Brain microvascular endothelial cell (primary cell): ENCODE measurements at regions not wholly inside any gene's neighbourhood (a gene's known extent, or its start where the extent isn't known, plus 50 kb on each side); places are given as distances from the start of the nearest gene placed in this dataset.
A peak's percentile ranks its signal among the peaks of the same experiment; 100 is the strongest.

Source experiments
- DNase-seq: peaks from one replicate; pipeline ENCODE4 v3.0.0-alpha.2; 2020
- H3K27ac ChIP-seq: fragments of 250-450 bp; sonication (Bioruptor Pico); 2 replicates; pipeline ENCODE4 v1.5.1; 2020; ENCODE audit warnings: mild to moderate bottlenecking, moderate library complexity
- H3K27me3 ChIP-seq: fragments of 250-450 bp; sonication (Bioruptor Pico); replicated peaks from 2 replicates; pipeline ENCODE4 v1.5.1; 2020; ENCODE audit warnings: mild to moderate bottlenecking
- H3K36me3 ChIP-seq: fragments of 250-450 bp; sonication (Bioruptor Pico); replicated peaks from 2 replicates; pipeline ENCODE4 v1.5.1; 2020; ENCODE audit warnings: mild to moderate bottlenecking
- H3K4me3 ChIP-seq: 2 replicates; pipeline ENCODE4 v1.5.1; 2011; ENCODE audit warnings: low read depth, mild to moderate bottlenecking, control low read depth, low read length, moderate library complexity
- in situ Hi-C: cut with HindIII; loops from 2 replicates; pipeline ENCODE4 v1.10.0; 2017; ENCODE audit warnings: low sequenced_read_pairs, low pct_ligation_motif_present
- TF ChIP-seq, protein P1 (sequence below): IDR thresholded peaks from 2 replicates; pipeline ENCODE4 v1.5.1; 2011; ENCODE audit warnings: low read depth, mild to moderate bottlenecking, moderate library complexity, low read length, control low read depth, inconsistent platforms; ENCODE audit errors: missing control alignments

- in situ Hi-C loops: no loop called here
- DNase-seq: no peak
- Histone ChIP-seq H3K36me3 (no peaks in the 10 kb centered on the region), H3K4me3 (no peak overlapping the region), H3K27me3 (no peaks in the 10 kb centered on the region), H3K27ac (no peak overlapping the region)
- TF ChIP-seq, protein P1, sequence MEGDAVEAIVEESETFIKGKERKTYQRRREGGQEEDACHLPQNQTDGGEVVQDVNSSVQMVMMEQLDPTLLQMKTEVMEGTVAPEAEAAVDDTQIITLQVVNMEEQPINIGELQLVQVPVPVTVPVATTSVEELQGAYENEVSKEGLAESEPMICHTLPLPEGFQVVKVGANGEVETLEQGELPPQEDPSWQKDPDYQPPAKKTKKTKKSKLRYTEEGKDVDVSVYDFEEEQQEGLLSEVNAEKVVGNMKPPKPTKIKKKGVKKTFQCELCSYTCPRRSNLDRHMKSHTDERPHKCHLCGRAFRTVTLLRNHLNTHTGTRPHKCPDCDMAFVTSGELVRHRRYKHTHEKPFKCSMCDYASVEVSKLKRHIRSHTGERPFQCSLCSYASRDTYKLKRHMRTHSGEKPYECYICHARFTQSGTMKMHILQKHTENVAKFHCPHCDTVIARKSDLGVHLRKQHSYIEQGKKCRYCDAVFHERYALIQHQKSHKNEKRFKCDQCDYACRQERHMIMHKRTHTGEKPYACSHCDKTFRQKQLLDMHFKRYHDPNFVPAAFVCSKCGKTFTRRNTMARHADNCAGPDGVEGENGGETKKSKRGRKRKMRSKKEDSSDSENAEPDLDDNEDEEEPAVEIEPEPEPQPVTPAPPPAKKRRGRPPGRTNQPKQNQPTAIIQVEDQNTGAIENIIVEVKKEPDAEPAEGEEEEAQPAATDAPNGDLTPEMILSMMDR: no peak
Measured at GRCh38 chr2:171227066-171227782, 66.5 kb upstream of the TLK1 start.

- in situ Hi-C loops: no loop called here
Measured at GRCh38 chr2:171226461-171226860, 65.8 kb upstream of the TLK1 start.

GRCh38 chr2:171225989-171226388 is 65.3 kb upstream of the TLK1 start:
- no peak for DNase-seq
- no peaks in the 10 kb centered on the region for H3K36me3 ChIP-seq
- H3K4me3 ChIP-seq: no peak overlapping the region
- H3K27me3 ChIP-seq: no peaks in the 10 kb centered on the region
- TF ChIP-seq, protein P1: no peak
- in situ Hi-C loops: no loop called here
- no peak overlapping the region for H3K27ac ChIP-seq

More at GRCh38 chr2:171226461-171226860, 65.8 kb upstream of the TLK1 start:
- Histone ChIP-seq H3K27me3 (no peaks in the 10 kb centered on the region), H3K27ac (no peak overlapping the region), H3K36me3 (no peaks in the 10 kb centered on the region), H3K4me3 (no peak overlapping the region)
- DNase-seq: no peak
- TF ChIP-seq, protein P1: no peak

GRCh38 chr2:171225302-171225980 is 64.7 kb upstream of the TLK1 start:
- Histone ChIP-seq H3K27ac (no peak overlapping the region), H3K36me3 (no peaks in the 10 kb centered on the region), H3K4me3 (no peak overlapping the region), H3K27me3 (no peaks in the 10 kb centered on the region)
- TF ChIP-seq, protein P1: peak; percentile 66
- peak; percentile 89 for DNase-seq
- in situ Hi-C loops: no loop called here

GRCh38 chr2:171217330-171217729 is 56.6 kb upstream of the TLK1 start:
- in situ Hi-C loops: no loop called here
- H3K27ac ChIP-seq: no peak overlapping the region
- H3K27me3 ChIP-seq: no peaks in the 10 kb centered on the region
- no peaks in the 10 kb centered on the region for H3K36me3 ChIP-seq
- H3K4me3 ChIP-seq: no peak overlapping the region
- TF ChIP-seq, protein P1: no peak
- DNase-seq: no peak
